ENCODE measurements at regions not wholly inside any gene's neighbourhood (a gene's known extent, or its start where the extent isn't known, plus 50 kb on each side); places are given as distances from the start of the nearest gene placed in this dataset.
"Not testable (repeated sequence)": the region's sequence is repeated elsewhere in the genome, so short reads cannot be mapped to it uniquely, and the experiment has no call there.

GRCh38 chr4:169934794-169935429, 91.3 kb downstream of the MFAP3L start:
- no peak for DNase-seq (ENCODE audit: low spot score)

- no peak for DNase-seq (ENCODE audit: low spot score)
These were observed 92.7 kb downstream of the MFAP3L start for GRCh38 chr4:169933531-169933930.

- DNase-seq (ENCODE audit: low spot score) = no peak
These were observed 94.2 kb downstream of the MFAP3L start for GRCh38 chr4:169931964-169932363.

- DNase-seq (ENCODE audit: low spot score) = not testable (repeated sequence)
These were observed 95.4 kb downstream of the MFAP3L start for GRCh38 chr4:169930755-169931154.

- DNase-seq (ENCODE audit: low spot score) = no peak
These were observed 98.9 kb downstream of the MFAP3L start for GRCh38 chr4:169927280-169927679.

- DNase-seq (ENCODE audit: low spot score) = no peak
These were observed 100.5 kb downstream of the MFAP3L start for GRCh38 chr4:169925678-169926077.

- no peak for DNase-seq (ENCODE audit: low spot score)
These were observed 103.4 kb downstream of the MFAP3L start for GRCh38 chr4:169922632-169923276.

GRCh38 chr4:169921732-169922131, 104.5 kb downstream of the MFAP3L start:
- DNase-seq (ENCODE audit: low spot score) = no peak

- no peak for DNase-seq (ENCODE audit: low spot score)
These were observed 105.0 kb downstream of the MFAP3L start for GRCh38 chr4:169921237-169921636.

GRCh38 chr4:169919194-169920124, 106.7 kb downstream of the MFAP3L start:
- not testable (repeated sequence) for DNase-seq (ENCODE audit: low spot score)

GRCh38 chr4:169915545-169915944, 110.7 kb downstream of the MFAP3L start:
- DNase-seq (ENCODE audit: low spot score) = no peak

GRCh38 chr4:169914866-169915265, 111.3 kb downstream of the MFAP3L start:
- DNase-seq (ENCODE audit: low spot score) = no peak

- DNase-seq (ENCODE audit: low spot score) = no peak
These were observed 113.2 kb downstream of the MFAP3L start for GRCh38 chr4:169912996-169913395.

- DNase-seq (ENCODE audit: low spot score) = no peak
These were observed 116.3 kb downstream of the MFAP3L start for GRCh38 chr4:169909897-169910296.

- no peak for DNase-seq (ENCODE audit: low spot score)
These were observed 116.7 kb downstream of the MFAP3L start for GRCh38 chr4:169909479-169909878.

GRCh38 chr4:169907705-169908104, 118.5 kb downstream of the MFAP3L start:
- no peak for DNase-seq (ENCODE audit: low spot score)

GRCh38 chr4:169906821-169907220, 119.4 kb downstream of the MFAP3L start:
- DNase-seq (ENCODE audit: low spot score) = no peak

GRCh38 chr4:169906104-169906503, 120.1 kb downstream of the MFAP3L start:
- DNase-seq (ENCODE audit: low spot score) = no peak

- no peak for DNase-seq (ENCODE audit: low spot score)
These were observed 123.4 kb downstream of the MFAP3L start for GRCh38 chr4:169902658-169903345.

GRCh38 chr4:169900241-169900845, 125.9 kb downstream of the MFAP3L start:
- DNase-seq (ENCODE audit: low spot score) = no peak

GRCh38 chr4:169899295-169899694, 126.9 kb downstream of the MFAP3L start:
- no peak for DNase-seq (ENCODE audit: low spot score)

- no peak for DNase-seq (ENCODE audit: low spot score)
These were observed 128.1 kb downstream of the MFAP3L start for GRCh38 chr4:169898095-169898494.

Measured in AG08396 (cell line).